ENCODE measurements at regions not wholly inside any gene's neighbourhood (a gene's known extent, or its start where the extent isn't known, plus 50 kb on each side); places are given as distances from the start of the nearest gene placed in this dataset.

DNA sequence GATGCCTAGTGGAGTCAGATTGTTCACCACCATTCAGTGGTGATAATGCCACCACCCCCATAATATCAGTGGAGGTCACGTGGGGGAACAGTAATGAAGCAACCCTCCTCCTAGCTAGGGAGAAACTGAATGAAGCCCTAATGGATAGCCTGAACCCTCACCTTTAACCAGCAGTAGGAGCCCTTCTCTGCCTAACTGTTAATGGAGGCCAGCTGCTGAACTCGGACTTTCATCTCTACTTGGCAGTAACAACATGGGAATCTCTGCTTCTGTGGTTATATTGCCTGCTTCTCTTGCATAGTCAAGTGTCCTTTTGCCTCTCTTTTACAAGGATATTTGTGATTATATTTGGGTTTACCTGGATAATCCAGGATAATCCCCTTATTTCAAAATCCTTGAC is 1097.9 kb downstream of the REEP3 start:
- TF ChIP-seq YY1 (IDR thresholded peaks at IDR 0.05; ENCODE audit: insufficient read depth, insufficient read length) = no peak
- TF ChIP-seq ZNF274 (IDR thresholded peaks at IDR 0.05; ENCODE audit: low read depth, low read length) = no peak
- no peak for TF ChIP-seq SUZ12 (IDR thresholded peaks at IDR 0.05; ENCODE audit: extremely low read depth, insufficient read depth, insufficient read length)

Measured in NT2/D1 (cell line).